ENCODE measurements at regions not wholly inside any gene's neighbourhood (a gene's known extent, or its start where the extent isn't known, plus 50 kb on each side); places are given as distances from the start of the nearest gene placed in this dataset.

DNA sequence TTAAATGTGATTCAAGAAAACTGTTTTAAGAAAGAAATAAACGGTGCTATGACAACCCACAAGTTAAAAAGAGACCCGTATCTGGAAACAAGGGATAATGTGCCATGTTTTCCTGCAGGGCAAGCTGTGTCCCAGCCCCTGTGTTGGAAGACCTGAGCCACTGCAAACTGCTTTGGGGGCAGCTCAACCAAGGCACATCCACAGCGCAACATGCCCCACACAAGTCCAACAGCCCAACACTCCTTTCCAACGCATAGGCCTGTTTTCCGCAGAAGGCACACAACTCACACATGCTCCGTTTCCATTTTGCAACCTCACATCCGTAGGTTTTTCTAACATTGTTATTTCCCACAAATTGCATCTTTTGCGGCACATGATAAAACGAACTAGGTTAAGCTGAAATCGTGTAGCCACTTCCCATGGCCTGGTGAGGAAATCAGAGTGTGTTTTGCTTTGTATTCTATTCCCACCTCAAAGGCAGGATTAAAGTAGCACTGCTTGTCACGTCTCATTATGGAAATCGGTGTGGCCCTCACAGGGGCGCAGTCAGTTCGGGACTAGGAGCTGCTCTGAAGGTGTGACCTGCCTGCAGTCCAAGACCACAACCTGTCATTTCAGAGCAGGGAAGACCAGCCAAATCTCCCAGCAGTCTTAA lies 50.5 kb upstream of the ZNF516 start:
- CTCF ChIA-PET, result no interaction called here
- no peak overlapping the region for H3K4me3 ChIP-seq (ENCODE audit: low read depth, low read length)
- POLR2A ChIA-PET, result no interaction called here

DNA sequence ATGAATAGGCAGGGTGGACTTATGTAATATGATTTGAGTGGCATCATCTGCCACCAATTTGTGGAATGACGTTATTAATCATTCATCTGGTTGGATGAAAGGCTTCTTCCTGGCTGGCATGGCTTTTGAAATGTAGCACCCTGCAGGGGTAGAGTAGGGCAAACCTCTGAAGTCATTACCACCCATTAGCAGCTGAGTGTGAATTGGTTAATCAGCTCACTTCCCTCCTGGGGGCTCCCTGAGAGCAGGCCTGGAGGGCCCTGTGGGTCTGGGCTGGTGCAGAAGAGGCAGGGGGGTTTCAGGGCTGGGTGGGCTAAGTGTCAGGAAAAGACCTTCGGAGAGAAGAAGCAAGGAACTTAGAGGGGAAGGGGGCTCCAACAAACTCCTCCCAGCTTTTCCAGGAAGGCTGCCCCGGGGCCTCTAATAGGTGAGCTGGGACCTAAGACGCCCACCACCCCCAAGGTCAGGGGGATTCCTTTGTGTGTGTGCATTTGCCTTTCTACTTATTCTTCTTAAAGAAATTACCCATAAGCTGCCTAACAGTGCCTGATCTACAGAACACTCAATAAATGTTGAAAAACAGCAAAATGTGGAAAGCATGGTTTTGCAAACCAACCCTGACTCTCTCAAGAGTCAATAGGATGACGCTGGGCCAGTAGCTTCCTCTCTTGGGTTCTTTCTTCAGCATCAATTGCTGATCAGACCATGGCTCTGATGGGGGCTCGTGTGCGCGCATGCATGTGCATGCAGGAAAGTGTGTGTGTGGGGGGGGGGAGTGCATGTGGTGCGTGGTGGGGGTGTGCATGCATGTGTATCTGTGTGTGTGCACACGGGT lies 49.7 kb upstream of the ZNF516 start:
- ChIA-PET CTCF (interaction anchor here (3.1 kb wide), 1 partner anchor 146 kb away, joined by 8 read pairs; no protein-coding TSS in a partner anchor), POLR2A (no interaction called here)
- no peak overlapping the region for H3K4me3 ChIP-seq (ENCODE audit: low read depth, low read length)
- no peak for DNase-seq (ENCODE audit: low read depth, low spot score)
- TF ChIP-seq, protein P1, sequence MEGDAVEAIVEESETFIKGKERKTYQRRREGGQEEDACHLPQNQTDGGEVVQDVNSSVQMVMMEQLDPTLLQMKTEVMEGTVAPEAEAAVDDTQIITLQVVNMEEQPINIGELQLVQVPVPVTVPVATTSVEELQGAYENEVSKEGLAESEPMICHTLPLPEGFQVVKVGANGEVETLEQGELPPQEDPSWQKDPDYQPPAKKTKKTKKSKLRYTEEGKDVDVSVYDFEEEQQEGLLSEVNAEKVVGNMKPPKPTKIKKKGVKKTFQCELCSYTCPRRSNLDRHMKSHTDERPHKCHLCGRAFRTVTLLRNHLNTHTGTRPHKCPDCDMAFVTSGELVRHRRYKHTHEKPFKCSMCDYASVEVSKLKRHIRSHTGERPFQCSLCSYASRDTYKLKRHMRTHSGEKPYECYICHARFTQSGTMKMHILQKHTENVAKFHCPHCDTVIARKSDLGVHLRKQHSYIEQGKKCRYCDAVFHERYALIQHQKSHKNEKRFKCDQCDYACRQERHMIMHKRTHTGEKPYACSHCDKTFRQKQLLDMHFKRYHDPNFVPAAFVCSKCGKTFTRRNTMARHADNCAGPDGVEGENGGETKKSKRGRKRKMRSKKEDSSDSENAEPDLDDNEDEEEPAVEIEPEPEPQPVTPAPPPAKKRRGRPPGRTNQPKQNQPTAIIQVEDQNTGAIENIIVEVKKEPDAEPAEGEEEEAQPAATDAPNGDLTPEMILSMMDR (IDR thresholded peaks at IDR 0.05; ENCODE audit: insufficient read depth, low read length, missing control alignments), result no peak

More for the DNA sequence above, 50.5 kb upstream of the ZNF516 start:
- TF ChIP-seq, protein P1 (IDR thresholded peaks at IDR 0.05; ENCODE audit: insufficient read depth, low read length, missing control alignments), result no peak
- no peak for DNase-seq (ENCODE audit: low read depth, low spot score)

Data from AG04449 (cell line).